ENCODE measurements at regions not wholly inside any gene's neighbourhood (a gene's known extent, or its start where the extent isn't known, plus 50 kb on each side); places are given as distances from the start of the nearest gene placed in this dataset.

DNA sequence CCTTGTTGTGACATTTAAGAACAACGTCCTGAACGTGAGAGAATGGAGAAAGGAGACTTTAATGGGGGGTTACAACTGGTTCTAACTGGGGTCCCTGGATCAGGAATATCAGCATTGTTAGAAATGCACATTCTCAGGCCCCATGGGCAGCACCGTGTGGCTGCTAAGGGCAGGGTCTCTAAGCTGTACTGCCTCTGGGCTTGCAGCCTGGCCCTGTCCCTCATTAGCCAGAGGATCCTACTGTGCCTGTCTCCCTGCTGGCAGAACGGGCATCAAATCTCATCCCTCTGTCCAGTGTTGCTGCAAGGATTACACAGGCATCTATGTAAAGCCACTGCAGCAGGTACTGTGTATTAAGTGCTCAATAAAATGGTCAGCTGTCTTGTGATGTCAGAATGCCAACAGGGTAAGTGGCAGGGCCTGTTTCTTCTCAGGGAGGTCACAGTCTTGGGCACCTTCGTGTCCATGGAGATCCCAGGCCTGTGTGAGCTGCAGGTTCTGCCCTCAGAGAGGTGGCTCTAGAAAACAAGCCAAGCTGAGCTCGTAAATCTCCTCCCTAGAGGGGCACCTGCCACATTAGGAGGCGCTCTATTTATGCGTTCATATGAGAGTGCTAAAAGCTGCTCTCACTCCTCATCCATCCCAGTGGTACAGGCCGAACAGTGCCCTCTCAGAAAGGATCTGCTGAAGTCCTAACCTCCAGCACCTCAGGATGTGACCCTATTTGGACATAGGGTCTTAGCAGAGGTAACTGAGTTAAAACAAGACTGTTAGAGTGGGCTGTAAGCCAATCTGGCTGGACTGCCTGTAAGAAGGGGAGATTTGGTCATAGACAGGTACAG, 210.5 kb downstream of the GADD45G start:
- no peak for DNase-seq (ENCODE audit: low read depth, low spot score)
- Histone ChIP-seq H3K27ac (ENCODE audit: low read depth, low read length) (no peak overlapping the region), H3K27me3 (ENCODE audit: control insufficient read depth, insufficient read depth, low read length) (no peaks in the 10 kb centered on the region), H3K9me3 (ENCODE audit: control insufficient read depth, insufficient read depth, low read length) (no peaks in the 10 kb centered on the region), H3K4me3 (ENCODE audit: low read depth, low read length) (no peak overlapping the region)
- CTCF ChIA-PET = interaction anchor here (1.1 kb wide), 1 partner anchor 213 kb away, joined by 5 read pairs; no protein-coding TSS in a partner anchor
- POLR2A ChIA-PET = no interaction called here
- TF ChIP-seq, protein P1, sequence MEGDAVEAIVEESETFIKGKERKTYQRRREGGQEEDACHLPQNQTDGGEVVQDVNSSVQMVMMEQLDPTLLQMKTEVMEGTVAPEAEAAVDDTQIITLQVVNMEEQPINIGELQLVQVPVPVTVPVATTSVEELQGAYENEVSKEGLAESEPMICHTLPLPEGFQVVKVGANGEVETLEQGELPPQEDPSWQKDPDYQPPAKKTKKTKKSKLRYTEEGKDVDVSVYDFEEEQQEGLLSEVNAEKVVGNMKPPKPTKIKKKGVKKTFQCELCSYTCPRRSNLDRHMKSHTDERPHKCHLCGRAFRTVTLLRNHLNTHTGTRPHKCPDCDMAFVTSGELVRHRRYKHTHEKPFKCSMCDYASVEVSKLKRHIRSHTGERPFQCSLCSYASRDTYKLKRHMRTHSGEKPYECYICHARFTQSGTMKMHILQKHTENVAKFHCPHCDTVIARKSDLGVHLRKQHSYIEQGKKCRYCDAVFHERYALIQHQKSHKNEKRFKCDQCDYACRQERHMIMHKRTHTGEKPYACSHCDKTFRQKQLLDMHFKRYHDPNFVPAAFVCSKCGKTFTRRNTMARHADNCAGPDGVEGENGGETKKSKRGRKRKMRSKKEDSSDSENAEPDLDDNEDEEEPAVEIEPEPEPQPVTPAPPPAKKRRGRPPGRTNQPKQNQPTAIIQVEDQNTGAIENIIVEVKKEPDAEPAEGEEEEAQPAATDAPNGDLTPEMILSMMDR (IDR thresholded peaks at IDR 0.05; ENCODE audit: low read depth, low read length) = no peak

DNA sequence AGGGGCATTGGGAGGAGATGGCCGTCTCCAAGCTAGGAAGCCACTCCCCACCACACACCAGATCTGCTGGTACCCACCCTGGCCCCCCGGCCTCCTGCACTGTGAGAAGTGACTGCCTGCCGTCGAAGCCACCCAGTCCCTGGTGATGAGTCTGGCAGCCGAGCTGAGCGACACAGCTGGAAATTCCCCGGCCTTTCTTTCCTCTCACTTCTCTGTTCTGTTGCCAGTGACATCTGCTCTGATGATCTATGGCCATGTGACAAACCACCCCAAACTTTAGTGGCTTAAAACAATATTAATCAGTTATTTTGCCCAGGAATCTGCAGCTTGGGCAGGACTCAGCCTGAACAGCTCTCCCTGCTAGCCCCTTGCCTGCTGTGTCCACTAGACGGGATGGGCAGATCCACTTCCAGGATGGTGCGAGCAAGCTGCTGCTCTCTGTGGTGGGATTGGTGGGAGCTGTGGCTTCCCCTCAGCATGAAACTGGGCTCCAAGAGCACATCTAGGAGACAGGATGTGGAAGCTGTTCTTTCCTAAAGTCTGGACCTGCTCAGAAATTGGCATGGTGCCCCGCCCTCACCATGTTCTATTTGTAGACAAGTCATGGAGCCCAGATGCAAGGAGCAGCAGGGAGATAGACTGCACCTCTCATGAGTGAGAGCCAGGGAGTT, 211.2 kb downstream of the GADD45G start:
- H3K27me3 ChIP-seq (ENCODE audit: control insufficient read depth, insufficient read depth, low read length) = no peaks in the 10 kb centered on the region
- TF ChIP-seq, protein P1 (IDR thresholded peaks at IDR 0.05; ENCODE audit: low read depth, low read length) = no peak
- H3K9me3 ChIP-seq (ENCODE audit: control insufficient read depth, insufficient read depth, low read length) = no peaks in the 10 kb centered on the region
- no peak for DNase-seq (ENCODE audit: low read depth, low spot score)
- ChIA-PET POLR2A (no interaction called here), CTCF (no interaction called here)
- H3K27ac ChIP-seq (ENCODE audit: low read depth, low read length) = no peak overlapping the region
- no peak overlapping the region for H3K4me3 ChIP-seq (ENCODE audit: low read depth, low read length)

DNA sequence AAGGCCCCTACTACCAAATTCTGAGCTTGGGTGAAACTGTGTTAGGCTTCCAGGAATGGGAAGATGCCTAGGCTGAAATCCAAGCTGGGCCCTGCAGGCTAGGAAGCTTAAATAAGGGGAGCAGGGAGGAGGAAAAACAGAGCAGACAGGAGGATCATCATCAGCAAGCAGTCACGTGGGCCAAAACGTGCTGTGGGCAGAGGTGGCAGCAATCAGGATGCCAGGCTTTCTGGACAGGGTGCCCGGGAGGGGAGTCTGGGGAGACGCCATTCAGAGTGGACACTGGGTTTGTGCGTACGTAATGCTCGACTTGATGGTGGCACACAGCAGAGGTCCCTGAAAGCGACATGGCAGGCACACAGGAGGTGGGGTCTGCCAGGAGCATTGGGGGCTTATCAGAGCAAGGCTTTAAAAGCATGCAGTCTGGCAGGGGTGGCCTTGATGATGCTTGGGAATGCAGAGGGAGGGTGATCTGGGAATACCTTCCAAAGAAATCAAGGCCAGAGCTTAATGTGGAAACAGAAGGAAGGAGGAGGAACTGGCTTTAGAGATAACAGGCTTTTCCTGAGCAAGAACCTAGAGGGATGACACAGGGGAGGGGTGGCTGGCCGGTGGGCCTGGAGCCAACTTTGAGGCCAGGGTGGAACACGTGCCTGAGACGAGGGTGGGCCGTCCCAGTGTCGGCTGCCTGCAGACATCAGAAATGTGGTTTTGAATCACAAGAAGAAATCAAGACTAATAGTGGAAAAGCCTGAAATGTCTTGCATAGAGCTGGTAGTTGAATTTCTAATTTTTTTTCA, 212.5 kb downstream of the GADD45G start:
- TF ChIP-seq, protein P1 (IDR thresholded peaks at IDR 0.05; ENCODE audit: low read depth, low read length) = no peak
- POLR2A ChIA-PET = no interaction called here
- no peak overlapping the region for H3K27ac ChIP-seq (ENCODE audit: low read depth, low read length)
- no peak overlapping the region for H3K4me3 ChIP-seq (ENCODE audit: low read depth, low read length)
- CTCF ChIA-PET = no interaction called here
- no peaks in the 10 kb centered on the region for H3K9me3 ChIP-seq (ENCODE audit: control insufficient read depth, insufficient read depth, low read length)
- DNase-seq (ENCODE audit: low read depth, low spot score) = no peak
- no peaks in the 10 kb centered on the region for H3K27me3 ChIP-seq (ENCODE audit: control insufficient read depth, insufficient read depth, low read length)

DNA sequence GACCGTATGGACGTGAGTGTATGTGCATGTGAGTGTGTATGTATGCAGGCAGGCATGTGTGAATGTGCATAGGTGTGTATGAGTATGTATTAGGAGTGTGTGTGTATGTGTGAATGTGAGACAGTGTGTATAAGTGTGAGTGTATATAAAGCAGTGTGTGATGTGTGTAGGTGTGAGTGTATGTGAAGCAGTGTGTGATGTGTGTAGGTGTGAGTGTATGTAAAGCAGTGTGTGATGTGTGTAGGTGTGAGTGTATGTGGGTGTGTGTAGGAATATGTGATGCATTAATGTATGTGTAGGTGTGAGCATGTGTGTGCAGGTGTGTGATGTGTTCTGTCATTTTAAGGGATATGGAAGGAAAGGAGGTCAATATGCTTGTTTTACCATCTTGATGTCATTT, 215.5 kb downstream of the GADD45G start:
- Histone ChIP-seq H3K27me3 (ENCODE audit: control insufficient read depth, insufficient read depth, low read length) (no peaks in the 10 kb centered on the region), H3K27ac (ENCODE audit: low read depth, low read length) (no peak overlapping the region), H3K9me3 (ENCODE audit: control insufficient read depth, insufficient read depth, low read length) (no peaks in the 10 kb centered on the region), H3K4me3 (ENCODE audit: low read depth, low read length) (no peak overlapping the region)
- no peak for DNase-seq (ENCODE audit: low read depth, low spot score)
- ChIA-PET CTCF (interaction anchor here (0.6 kb wide), 1 partner anchor 12 kb away, joined by 3 read pairs; no protein-coding TSS in a partner anchor), POLR2A (no interaction called here)
- TF ChIP-seq, protein P1 (IDR thresholded peaks at IDR 0.05; ENCODE audit: low read depth, low read length) = no peak

Data from AG04450 (cell line).